Liver (tissue), 8 donors: ENCODE measurements at regions not wholly inside any gene's neighbourhood (a gene's known extent, or its start where the extent isn't known, plus 50 kb on each side); places are given as distances from the start of the nearest gene placed in this dataset.

ENCODE experiments used
- DNase-seq: peaks from one replicate; pipeline ENCODE4 v3.0.0-alpha.2; 2017; ENCODE audit warnings: low spot score
- H3K27ac ChIP-seq, 2 donors: one replicate each; pipeline ENCODE4 v1.7.0; 2013; ENCODE audit warnings: inconsistent platforms in 2 of 2, low read length in 2 of 2, control low read depth in 1 of 2, low read depth in 1 of 2, mild to moderate bottlenecking in 1 of 2
- H3K27me3 ChIP-seq, 4 donors: one replicate each; pipeline versions ENCODE4 v1.6.1 to v1.7.0; 2013; ENCODE audit warnings: low read length in 3 of 4, inconsistent platforms in 1 of 4, mild to moderate bottlenecking in 1 of 4, moderate library complexity in 1 of 4; ENCODE audit not compliant: control insufficient read depth in 4 of 4, insufficient read depth in 4 of 4
- H3K36me3 ChIP-seq, 4 donors: one replicate each; pipeline versions ENCODE4 v1.6.1 to v1.7.0; 2013; ENCODE audit warnings: low read length in 3 of 4, mild to moderate bottlenecking in 3 of 4, low read depth in 1 of 4, moderate library complexity in 1 of 4; ENCODE audit not compliant: control insufficient read depth in 4 of 4, insufficient read depth in 3 of 4
- H3K4me1 ChIP-seq, 4 donors: one replicate each; pipeline versions ENCODE4 v1.6.1 to v1.7.0; 2013; ENCODE audit warnings: low read length in 3 of 4, mild to moderate bottlenecking in 3 of 4, moderate library complexity in 1 of 4; ENCODE audit not compliant: control insufficient read depth in 4 of 4, insufficient read depth in 4 of 4
- H3K4me3 ChIP-seq, 3 donors: one replicate each; pipeline versions ENCODE4 v1.6.1 to v1.7.0; 2013; ENCODE audit warnings: low read length in 3 of 3, control low read depth in 1 of 3, low read depth in 1 of 3, mild to moderate bottlenecking in 1 of 3
- H3K9ac ChIP-seq, 2 donors: one replicate each; pipeline ENCODE4 v1.7.0; 2013; ENCODE audit warnings: low read length in 2 of 2, mild to moderate bottlenecking in 2 of 2, moderate library complexity in 2 of 2, control low read depth in 1 of 2, low read depth in 1 of 2
- H3K9me3 ChIP-seq, 4 donors: one replicate each; pipeline versions ENCODE4 v1.6.1 to v1.7.0; 2013; ENCODE audit warnings: low read length in 3 of 4; ENCODE audit not compliant: control insufficient read depth in 4 of 4
- ATF3 ChIP-seq: IDR thresholded peaks from 2 replicates; pipeline ENCODE4 v1.6.1; 2016; ENCODE audit warnings: antibody characterized with exemption
- EGR1 ChIP-seq, 2 donors: IDR thresholded peaks; 2 replicates each; pipeline ENCODE4 v1.6.1; 2016 to 2018; ENCODE audit warnings: antibody characterized with exemption in 2 of 2, low read depth in 2 of 2
- FOXA2 ChIP-seq: IDR thresholded peaks from 2 replicates; pipeline ENCODE4 v1.6.1; 2016; ENCODE audit warnings: antibody characterized with exemption
- HNF4A ChIP-seq, 2 donors: conservative IDR thresholded peaks; 2 replicates each; pipeline ENCODE4 v1.6.1; 2016; ENCODE audit warnings: antibody characterized with exemption in 2 of 2, mild to moderate bottlenecking in 2 of 2
- JUND ChIP-seq, 2 donors: IDR thresholded peaks; 2 replicates each; pipeline ENCODE4 v1.6.1; 2016; ENCODE audit warnings: antibody characterized with exemption in 2 of 2
- MAX ChIP-seq: IDR thresholded peaks from 2 replicates; pipeline ENCODE4 v1.6.1; 2016; ENCODE audit warnings: antibody characterized with exemption
- NR2F2 ChIP-seq: IDR thresholded peaks from 2 replicates; pipeline ENCODE4 v1.6.1; 2016; ENCODE audit warnings: antibody characterized with exemption
- RAD21 ChIP-seq, 2 donors: IDR thresholded peaks; 2 replicates each; pipeline ENCODE4 v1.6.1; 2016; ENCODE audit warnings: antibody characterized with exemption in 2 of 2, mild to moderate bottlenecking in 2 of 2
- REST ChIP-seq: IDR thresholded peaks from 2 replicates; pipeline ENCODE4 v1.6.1; 2016; ENCODE audit warnings: antibody characterized with exemption, mild to moderate bottlenecking
- TAF1 ChIP-seq: conservative IDR thresholded peaks from 2 replicates; pipeline ENCODE4 v1.6.1; 2016; ENCODE audit warnings: antibody characterized with exemption, mild to moderate bottlenecking
- WGBS: extraction: QIAGEN DNeasy Blood & Tissue Kit; methylation state at CpG from one replicate; pipeline ENCODE4 v1.1.7; 2013; 5-methylcytosine and 5-hydroxymethylcytosine counted together
- TF ChIP-seq, protein P1 (sequence below): fragments of 150-350 bp; IDR thresholded peaks from 2 replicates; pipeline ENCODE4 v1.5.1; 2017; ENCODE audit warnings: improper control_type of control experiment, low read depth, low read length; ENCODE audit not compliant: missing input control
- TF ChIP-seq, protein P2 (sequence below): IDR thresholded peaks from 2 replicates; pipeline ENCODE4 v1.6.1; 2016; ENCODE audit warnings: antibody characterized with exemption
- donor health status: healthy.
- donor health status: healthy.
- donor health status: healthy.
- donor health status: healthy.
- donor health status: healthy.

DNA sequence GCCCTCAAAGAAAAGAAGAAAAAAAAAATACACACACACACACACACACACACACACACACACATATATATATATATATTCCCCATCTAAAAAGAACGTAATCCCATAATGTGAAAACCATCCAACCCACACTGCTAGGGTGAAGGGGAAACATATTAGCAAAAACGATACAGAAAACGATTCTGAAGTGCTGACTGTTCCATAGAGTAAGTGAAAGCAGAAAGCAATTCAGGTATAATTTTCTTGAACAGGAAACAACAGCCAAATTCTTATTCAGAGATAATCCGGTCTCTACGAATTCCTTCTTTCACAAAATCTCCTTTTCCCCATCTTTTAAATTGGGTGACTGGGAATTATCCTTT, 393.5 kb downstream of the NOVA1 start:
- Histone ChIP-seq H3K4me3 (no peak overlapping the region), H3K27me3 (peaks cover 0 to 5% (median under 1%) of the 10 kb centered on the region in 4 donors), H3K27ac (no peak overlapping the region), H3K9me3 (no peaks in the 10 kb centered on the region), H3K9ac (no peak overlapping the region), H3K4me1 (peaks cover 0 to 2% (median 0%) of the 10 kb centered on the region in 4 donors), H3K36me3 (no peaks in the 10 kb centered on the region)
- 56% methylated on average over 5 of the region's 5 CpGs for WGBS
- TF ChIP-seq HNF4A (conservative IDR thresholded peaks at IDR 0.05) (no peak), MAX (no peak), FOXA2 (no peak), JUND (IDR thresholded peaks at IDR 0.05) (no peak), NR2F2 (no peak), TAF1 (no peak), RAD21 (IDR thresholded peaks at IDR 0.05) (no peak), EGR1 (IDR thresholded peaks at IDR 0.05; ENCODE audit: low read depth in 2 of 2) (no peak), ATF3 (no peak)
- TF ChIP-seq, protein P1, sequence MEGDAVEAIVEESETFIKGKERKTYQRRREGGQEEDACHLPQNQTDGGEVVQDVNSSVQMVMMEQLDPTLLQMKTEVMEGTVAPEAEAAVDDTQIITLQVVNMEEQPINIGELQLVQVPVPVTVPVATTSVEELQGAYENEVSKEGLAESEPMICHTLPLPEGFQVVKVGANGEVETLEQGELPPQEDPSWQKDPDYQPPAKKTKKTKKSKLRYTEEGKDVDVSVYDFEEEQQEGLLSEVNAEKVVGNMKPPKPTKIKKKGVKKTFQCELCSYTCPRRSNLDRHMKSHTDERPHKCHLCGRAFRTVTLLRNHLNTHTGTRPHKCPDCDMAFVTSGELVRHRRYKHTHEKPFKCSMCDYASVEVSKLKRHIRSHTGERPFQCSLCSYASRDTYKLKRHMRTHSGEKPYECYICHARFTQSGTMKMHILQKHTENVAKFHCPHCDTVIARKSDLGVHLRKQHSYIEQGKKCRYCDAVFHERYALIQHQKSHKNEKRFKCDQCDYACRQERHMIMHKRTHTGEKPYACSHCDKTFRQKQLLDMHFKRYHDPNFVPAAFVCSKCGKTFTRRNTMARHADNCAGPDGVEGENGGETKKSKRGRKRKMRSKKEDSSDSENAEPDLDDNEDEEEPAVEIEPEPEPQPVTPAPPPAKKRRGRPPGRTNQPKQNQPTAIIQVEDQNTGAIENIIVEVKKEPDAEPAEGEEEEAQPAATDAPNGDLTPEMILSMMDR = no peak
- TF ChIP-seq, protein P2, sequence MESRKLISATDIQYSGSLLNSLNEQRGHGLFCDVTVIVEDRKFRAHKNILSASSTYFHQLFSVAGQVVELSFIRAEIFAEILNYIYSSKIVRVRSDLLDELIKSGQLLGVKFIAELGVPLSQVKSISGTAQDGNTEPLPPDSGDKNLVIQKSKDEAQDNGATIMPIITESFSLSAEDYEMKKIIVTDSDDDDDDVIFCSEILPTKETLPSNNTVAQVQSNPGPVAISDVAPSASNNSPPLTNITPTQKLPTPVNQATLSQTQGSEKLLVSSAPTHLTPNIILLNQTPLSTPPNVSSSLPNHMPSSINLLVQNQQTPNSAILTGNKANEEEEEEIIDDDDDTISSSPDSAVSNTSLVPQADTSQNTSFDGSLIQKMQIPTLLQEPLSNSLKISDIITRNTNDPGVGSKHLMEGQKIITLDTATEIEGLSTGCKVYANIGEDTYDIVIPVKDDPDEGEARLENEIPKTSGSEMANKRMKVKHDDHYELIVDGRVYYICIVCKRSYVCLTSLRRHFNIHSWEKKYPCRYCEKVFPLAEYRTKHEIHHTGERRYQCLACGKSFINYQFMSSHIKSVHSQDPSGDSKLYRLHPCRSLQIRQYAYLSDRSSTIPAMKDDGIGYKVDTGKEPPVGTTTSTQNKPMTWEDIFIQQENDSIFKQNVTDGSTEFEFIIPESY = no peak
- DNase-seq = no peak

GRCh38 chr14:26200687-26201086, 397.1 kb downstream of the NOVA1 start:
- H3K27ac ChIP-seq = no peak overlapping the region
- H3K4me3 ChIP-seq = no peak overlapping the region
- H3K36me3 ChIP-seq = no peaks in the 10 kb centered on the region
- no peak overlapping the region for H3K9ac ChIP-seq
- peaks cover 0 to 2% (median 0%) of the 10 kb centered on the region in 4 donors for H3K4me1 ChIP-seq
- DNase-seq = no peak
- WGBS = 84% methylated on average over 3 of the region's 3 CpGs
- peaks cover 0 to 3% (median under 1%) of the 10 kb centered on the region in 4 donors for H3K27me3 ChIP-seq
- no peaks in the 10 kb centered on the region for H3K9me3 ChIP-seq
- no peak for TF ChIP-seq NR2F2
- no peak for TF ChIP-seq JUND (IDR thresholded peaks at IDR 0.05)
- no peak for TF ChIP-seq REST
